ENCODE measurements at regions not wholly inside any gene's neighbourhood (a gene's known extent, or its start where the extent isn't known, plus 50 kb on each side); places are given as distances from the start of the nearest gene placed in this dataset.

GRCh38 chr7:94178230-94178629 lies 174.1 kb upstream of the BET1 start:
- no peak overlapping the region for H3K4me3 ChIP-seq (ENCODE audit: low read depth, low read length)
- no peak for DNase-seq (ENCODE audit: low read depth)
- TF ChIP-seq CTCF (conservative IDR thresholded peaks at IDR 0.05; ENCODE audit: low read depth, low read length) = no peak

DNA sequence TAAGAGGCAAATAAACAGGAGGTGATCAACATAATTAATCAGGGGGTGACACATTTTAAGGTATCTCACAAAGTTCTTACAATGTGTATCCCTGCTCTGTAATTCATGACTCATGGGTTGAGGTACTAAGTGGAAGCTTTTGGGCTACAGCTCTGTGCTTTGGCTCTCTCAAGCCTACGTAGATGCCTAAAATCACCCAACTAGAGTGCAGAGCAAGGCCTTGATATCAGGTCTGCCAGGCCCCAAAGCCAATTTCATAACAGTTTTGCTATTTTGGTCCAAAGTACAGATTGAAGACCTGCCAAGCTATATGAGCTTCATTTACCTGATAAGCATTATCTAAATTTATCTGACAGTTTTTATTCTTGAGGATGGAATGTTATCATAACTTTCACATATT lies 175.3 kb upstream of the BET1 start:
- no peak for TF ChIP-seq CTCF (conservative IDR thresholded peaks at IDR 0.05; ENCODE audit: low read depth, low read length)
- no peak overlapping the region for H3K4me3 ChIP-seq (ENCODE audit: low read depth, low read length)
- no peak for DNase-seq (ENCODE audit: low read depth)

DNA sequence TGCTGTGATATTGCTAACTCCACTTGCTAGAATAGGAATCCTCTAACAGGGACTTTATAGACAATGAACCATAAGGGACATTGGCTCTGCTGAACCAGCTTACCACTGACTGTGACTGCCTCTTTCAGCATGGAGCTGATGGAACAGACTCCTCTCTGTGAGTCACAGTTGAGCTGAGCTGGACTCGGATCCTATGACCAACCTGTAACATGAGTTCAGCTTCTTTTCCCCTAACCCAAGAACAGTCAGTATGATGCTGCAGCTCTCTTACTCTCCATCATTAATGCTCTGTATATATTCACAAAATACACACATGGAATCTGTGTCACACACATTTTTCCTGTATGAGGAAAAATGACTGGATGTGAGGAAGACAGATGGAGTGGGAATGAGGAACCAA lies 177.9 kb upstream of the BET1 start:
- no peak overlapping the region for H3K4me3 ChIP-seq (ENCODE audit: low read depth, low read length)
- TF ChIP-seq CTCF (conservative IDR thresholded peaks at IDR 0.05; ENCODE audit: low read depth, low read length) = no peak
- peak; percentile 72 for DNase-seq (ENCODE audit: low read depth)

- DNase-seq (ENCODE audit: low read depth) = no peak
- TF ChIP-seq CTCF (conservative IDR thresholded peaks at IDR 0.05; ENCODE audit: low read depth, low read length) = no peak
- H3K4me3 ChIP-seq (ENCODE audit: low read depth, low read length) = no peak overlapping the region
These were observed 178.6 kb upstream of the BET1 start for GRCh38 chr7:94182721-94183120.

DNA sequence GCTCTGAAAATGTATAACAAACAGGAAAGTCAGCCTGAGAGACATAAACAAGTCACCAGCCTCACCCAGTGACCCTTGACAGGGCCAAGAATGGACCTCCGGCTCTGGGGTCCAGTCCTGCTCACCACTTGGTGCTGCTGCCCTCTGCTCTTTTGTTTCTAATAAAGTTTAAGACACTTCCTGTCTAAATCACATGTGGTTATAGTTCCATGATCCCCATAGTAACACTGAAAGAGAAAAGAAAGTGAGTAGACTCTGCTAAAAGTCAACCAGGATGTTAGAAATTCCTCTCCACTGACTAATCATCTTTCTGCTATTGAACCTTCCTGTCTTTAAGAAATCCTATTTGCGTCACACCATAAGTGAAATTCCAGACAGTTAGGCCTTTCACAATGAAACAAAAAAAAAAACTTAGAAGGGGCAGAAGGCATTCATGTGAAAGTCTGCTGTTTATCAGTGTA lies 179.2 kb upstream of the BET1 start:
- peak; percentile 100 for DNase-seq (ENCODE audit: low read depth)
- TF ChIP-seq CTCF (conservative IDR thresholded peaks at IDR 0.05; ENCODE audit: low read depth, low read length) = no peak
- no peak overlapping the region for H3K4me3 ChIP-seq (ENCODE audit: low read depth, low read length)

DNA sequence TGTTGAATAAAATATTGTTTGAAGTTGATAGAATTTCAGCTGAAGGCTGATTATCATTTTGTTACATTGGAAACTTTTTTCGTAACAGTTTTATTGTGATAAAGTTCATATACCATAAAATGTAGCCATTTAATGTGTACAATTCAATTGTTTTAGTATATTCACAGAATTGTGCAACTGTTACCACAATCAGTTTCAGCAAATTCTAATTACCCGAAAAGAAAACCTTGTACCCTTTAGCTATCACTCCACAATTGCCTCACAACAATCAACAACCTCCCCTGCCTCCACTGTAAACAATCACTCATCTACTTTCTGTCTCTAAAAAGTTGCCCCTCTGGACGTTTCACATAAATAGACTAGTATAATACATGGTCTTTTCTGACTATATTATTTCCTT lies 179.7 kb upstream of the BET1 start:
- DNase-seq (ENCODE audit: low read depth) = no peak
- H3K4me3 ChIP-seq (ENCODE audit: low read depth, low read length) = no peak overlapping the region
- TF ChIP-seq CTCF (conservative IDR thresholded peaks at IDR 0.05; ENCODE audit: low read depth, low read length) = no peak

DNA sequence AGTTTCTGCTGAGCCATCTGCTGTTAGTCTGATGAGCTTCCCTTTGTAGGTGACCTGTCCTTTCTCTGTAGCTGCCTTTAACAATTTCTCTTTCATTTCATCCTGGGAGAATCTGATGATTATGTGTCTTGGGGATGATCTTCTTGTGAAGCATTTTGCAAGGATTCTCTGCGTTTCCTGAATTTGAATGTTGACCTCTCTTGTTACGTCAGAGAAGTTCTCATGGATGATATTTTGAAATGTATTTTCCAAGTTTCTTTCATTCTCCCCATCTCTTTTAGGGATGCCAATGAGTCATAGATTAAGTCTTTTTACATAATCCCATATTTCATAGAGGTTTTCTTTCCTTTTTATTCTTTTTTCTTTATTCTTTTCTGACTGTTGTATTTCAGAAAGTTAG lies 184.2 kb upstream of the BET1 start:
- no peak for TF ChIP-seq CTCF (conservative IDR thresholded peaks at IDR 0.05; ENCODE audit: low read depth, low read length)
- no peak overlapping the region for H3K4me3 ChIP-seq (ENCODE audit: low read depth, low read length)
- no peak for DNase-seq (ENCODE audit: low read depth)

Data from epithelial cell of proximal tubule (primary cell).